Fibroblast of skin of abdomen (primary cell): ENCODE measurements at regions not wholly inside any gene's neighbourhood (a gene's known extent, or its start where the extent isn't known, plus 50 kb on each side); places are given as distances from the start of the nearest gene placed in this dataset.
A peak's percentile ranks its signal among the peaks of the same experiment; 100 is the strongest.

ENCODE experiments used
- DNase-seq: peaks from one replicate; pipeline ENCODE4 v3.0.0-alpha.2; 2013

GRCh38 chr9:89813482-89813881, 208.7 kb downstream of the GADD45G start:
- DNase-seq, result no peak

GRCh38 chr9:89814340-89815040, 209.7 kb downstream of the GADD45G start:
- DNase-seq, result peak; percentile 72

DNA sequence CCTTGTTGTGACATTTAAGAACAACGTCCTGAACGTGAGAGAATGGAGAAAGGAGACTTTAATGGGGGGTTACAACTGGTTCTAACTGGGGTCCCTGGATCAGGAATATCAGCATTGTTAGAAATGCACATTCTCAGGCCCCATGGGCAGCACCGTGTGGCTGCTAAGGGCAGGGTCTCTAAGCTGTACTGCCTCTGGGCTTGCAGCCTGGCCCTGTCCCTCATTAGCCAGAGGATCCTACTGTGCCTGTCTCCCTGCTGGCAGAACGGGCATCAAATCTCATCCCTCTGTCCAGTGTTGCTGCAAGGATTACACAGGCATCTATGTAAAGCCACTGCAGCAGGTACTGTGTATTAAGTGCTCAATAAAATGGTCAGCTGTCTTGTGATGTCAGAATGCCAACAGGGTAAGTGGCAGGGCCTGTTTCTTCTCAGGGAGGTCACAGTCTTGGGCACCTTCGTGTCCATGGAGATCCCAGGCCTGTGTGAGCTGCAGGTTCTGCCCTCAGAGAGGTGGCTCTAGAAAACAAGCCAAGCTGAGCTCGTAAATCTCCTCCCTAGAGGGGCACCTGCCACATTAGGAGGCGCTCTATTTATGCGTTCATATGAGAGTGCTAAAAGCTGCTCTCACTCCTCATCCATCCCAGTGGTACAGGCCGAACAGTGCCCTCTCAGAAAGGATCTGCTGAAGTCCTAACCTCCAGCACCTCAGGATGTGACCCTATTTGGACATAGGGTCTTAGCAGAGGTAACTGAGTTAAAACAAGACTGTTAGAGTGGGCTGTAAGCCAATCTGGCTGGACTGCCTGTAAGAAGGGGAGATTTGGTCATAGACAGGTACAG, 210.5 kb downstream of the GADD45G start:
- DNase-seq, result no peak

- peak; percentile 56 for DNase-seq
Measured at GRCh38 chr9:89815903-89816573, 211.2 kb downstream of the GADD45G start.

DNA sequence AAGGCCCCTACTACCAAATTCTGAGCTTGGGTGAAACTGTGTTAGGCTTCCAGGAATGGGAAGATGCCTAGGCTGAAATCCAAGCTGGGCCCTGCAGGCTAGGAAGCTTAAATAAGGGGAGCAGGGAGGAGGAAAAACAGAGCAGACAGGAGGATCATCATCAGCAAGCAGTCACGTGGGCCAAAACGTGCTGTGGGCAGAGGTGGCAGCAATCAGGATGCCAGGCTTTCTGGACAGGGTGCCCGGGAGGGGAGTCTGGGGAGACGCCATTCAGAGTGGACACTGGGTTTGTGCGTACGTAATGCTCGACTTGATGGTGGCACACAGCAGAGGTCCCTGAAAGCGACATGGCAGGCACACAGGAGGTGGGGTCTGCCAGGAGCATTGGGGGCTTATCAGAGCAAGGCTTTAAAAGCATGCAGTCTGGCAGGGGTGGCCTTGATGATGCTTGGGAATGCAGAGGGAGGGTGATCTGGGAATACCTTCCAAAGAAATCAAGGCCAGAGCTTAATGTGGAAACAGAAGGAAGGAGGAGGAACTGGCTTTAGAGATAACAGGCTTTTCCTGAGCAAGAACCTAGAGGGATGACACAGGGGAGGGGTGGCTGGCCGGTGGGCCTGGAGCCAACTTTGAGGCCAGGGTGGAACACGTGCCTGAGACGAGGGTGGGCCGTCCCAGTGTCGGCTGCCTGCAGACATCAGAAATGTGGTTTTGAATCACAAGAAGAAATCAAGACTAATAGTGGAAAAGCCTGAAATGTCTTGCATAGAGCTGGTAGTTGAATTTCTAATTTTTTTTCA, 212.5 kb downstream of the GADD45G start:
- no peak for DNase-seq

DNA sequence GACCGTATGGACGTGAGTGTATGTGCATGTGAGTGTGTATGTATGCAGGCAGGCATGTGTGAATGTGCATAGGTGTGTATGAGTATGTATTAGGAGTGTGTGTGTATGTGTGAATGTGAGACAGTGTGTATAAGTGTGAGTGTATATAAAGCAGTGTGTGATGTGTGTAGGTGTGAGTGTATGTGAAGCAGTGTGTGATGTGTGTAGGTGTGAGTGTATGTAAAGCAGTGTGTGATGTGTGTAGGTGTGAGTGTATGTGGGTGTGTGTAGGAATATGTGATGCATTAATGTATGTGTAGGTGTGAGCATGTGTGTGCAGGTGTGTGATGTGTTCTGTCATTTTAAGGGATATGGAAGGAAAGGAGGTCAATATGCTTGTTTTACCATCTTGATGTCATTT, 215.5 kb downstream of the GADD45G start:
- DNase-seq, result no peak

- DNase-seq, result peak; percentile 57
Measured at GRCh38 chr9:89821081-89821480, 216.3 kb downstream of the GADD45G start.

DNA sequence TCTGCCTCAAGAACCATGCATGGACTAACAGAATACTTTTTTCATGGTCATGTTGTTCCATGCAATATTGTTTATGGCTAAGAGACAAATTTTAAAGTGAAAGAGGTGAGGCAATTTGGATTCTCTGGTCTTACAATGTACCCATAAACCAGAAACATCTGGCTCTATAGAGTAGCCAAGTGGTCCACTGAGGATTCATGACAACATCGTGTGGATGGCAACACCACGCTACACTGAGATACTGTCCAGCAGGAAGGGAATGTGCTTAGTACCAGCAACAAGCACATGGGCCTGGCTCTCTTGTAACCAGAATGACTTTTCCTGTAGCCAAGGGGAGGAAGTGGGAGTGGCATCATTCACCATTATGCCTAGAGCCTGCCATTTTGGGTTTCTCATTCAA, 218.2 kb downstream of the GADD45G start:
- no peak for DNase-seq

GRCh38 chr9:89825669-89826068, 220.9 kb downstream of the GADD45G start:
- DNase-seq, result no peak

DNA sequence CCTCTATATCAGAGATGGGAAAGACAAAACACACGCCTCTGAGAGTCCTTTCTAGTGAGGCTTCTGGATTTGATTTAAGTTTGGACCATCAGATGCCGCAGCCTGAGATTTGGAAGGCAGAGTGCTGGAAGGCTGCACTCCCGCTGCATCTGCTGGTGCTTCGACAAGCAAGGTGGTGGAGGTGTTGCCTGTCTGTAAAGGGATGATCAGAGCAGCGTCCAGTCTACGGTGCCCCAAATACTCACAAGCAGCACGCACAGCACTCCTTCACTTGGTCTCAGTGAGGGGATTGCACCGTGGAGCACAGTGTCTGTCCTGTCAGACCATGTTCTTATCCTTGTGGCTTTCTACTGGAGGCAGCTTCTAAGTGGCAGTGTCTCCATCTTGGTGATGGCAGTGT, 221.4 kb downstream of the GADD45G start:
- no peak for DNase-seq

DNA sequence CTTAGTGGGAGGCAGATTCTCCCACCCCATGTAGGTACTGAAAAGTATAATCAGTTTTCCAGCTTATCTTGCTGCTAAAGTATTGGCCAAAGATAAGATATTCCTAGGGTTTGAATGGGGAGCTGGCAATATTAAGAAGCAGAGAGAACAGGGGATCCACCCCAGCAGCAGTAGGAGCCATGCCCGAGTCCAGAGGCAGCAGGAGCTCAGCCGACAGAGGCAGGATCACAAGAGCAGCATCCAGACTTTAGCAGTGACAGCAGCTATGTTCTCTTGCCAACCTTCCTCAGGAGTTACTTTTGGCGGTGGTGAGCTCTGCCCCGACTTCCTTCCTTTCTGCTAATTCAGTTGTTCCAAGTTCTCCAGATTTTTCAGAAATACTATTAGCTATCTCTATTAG, 224.5 kb downstream of the GADD45G start:
- DNase-seq, result no peak

GRCh38 chr9:89835666-89836065, 230.9 kb downstream of the GADD45G start:
- no peak for DNase-seq

- DNase-seq, result no peak
Measured at GRCh38 chr9:89837162-89837933, 232.5 kb downstream of the GADD45G start.

DNA sequence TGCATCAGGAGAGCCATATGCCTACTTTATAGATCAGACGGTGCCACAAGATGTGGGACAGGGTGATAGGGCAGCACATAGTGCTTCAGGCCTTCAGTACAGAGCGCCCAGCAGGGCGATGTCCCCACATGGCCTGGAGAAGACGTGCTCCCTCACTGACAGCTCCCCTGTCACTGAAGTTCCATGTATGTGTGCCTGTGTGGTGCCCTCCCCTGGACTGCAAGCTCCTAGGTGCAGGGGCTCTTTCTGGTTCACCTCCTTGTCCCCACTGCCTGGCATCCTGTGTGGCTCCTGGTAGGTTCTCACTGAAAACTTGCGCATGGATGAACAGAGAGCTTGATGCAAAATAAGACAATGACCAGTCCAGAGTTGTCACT, 233.1 kb downstream of the GADD45G start:
- no peak for DNase-seq

DNA sequence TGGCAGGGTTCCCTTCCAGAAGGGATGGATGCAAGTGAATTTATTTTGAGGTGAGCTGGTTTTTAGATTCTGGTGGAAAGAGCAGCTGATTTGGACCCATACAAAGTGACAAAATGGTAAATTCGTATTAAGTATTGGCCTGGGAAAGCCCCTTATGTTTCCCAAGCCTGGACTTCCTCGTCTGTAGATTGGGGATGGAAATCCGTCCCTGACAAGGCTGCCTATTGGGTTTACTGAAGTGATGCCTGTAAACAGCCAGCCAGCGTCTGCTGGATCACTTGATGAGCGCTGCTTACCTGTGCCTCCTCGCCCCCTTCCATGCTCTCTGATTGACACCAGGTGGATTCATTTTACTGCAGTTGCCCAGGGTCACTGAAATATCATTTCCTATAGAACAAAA, 233.8 kb downstream of the GADD45G start:
- no peak for DNase-seq

GRCh38 chr9:89839449-89839848, 234.6 kb downstream of the GADD45G start:
- DNase-seq, result no peak

- DNase-seq, result no peak
Measured at GRCh38 chr9:89839952-89840351, 235.1 kb downstream of the GADD45G start.

DNA sequence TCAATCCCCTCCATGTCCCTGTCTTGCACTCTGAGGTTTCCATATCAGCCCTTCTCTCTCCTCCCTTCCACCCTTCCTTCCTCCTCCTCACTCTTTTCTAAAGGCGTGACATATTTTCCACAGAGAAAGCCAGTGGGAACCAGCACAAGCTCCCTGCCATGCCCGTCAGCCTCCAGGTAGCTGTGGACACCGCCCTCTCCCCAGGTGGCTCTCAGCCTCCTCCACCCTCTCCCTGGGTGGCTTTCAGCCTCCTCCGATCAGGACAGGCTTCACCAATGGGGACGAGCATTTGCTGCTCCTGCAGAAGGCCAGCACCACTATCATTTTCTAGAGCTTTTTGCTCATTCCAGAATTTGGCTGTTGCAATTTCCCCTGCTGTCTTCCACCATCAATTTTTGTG, 236.6 kb downstream of the GADD45G start:
- no peak for DNase-seq

GRCh38 chr9:89842267-89842768, 237.5 kb downstream of the GADD45G start:
- no peak for DNase-seq

DNA sequence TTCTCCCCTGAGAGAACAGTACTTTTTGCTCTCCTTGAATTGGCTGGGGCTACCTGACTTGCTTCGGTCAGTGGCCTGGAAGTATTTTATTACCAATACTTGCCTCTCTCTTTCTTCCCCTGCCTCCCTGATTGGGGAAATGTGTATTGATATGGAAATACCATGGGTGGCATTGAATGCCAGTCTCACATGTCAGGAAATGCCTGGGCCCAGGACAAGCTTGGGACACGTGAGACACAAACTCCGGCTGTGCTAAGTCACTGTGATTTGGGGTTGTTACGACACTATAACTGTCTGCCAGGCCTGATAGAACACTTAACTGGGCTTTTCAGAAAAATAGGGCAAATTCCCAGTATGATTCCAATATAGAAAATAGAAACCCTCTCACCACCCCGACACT, 238.3 kb downstream of the GADD45G start:
- DNase-seq, result no peak

GRCh38 chr9:89843591-89843990, 238.8 kb downstream of the GADD45G start:
- DNase-seq, result no peak

- no peak for DNase-seq
Measured at GRCh38 chr9:89844075-89844474, 239.3 kb downstream of the GADD45G start.
